GM21619 (cell line): ENCODE measurements at regions not wholly inside any gene's neighbourhood (a gene's known extent, or its start where the extent isn't known, plus 50 kb on each side); places are given as distances from the start of the nearest gene placed in this dataset.

ENCODE experiments used
- ATAC-seq: cut with Tn5 transposase; IDR thresholded peaks from one replicate; pipeline ENCODE4 v1.9.1; 2021; ENCODE audit not compliant: unreplicated experiment

DNA sequence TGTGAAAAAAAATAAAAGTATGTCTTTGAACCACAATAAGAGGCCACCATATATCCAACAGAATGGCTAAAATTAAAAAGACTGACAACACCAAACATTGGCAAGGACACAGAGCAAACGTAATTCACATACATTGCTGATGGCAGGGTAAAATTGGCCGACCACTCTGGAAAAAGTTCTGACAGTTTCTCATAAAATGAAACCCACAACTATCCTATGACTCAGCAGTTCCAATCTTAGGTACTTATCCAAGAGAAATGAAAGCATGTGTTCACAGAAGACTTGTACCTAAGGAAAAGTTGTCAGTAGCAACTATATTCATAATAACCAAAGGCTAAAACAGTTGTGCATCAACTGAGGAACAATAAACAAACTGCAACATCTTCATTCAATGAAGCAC lies 357.3 kb upstream of the XYLT1 start:
- ATAC-seq = no peak

DNA sequence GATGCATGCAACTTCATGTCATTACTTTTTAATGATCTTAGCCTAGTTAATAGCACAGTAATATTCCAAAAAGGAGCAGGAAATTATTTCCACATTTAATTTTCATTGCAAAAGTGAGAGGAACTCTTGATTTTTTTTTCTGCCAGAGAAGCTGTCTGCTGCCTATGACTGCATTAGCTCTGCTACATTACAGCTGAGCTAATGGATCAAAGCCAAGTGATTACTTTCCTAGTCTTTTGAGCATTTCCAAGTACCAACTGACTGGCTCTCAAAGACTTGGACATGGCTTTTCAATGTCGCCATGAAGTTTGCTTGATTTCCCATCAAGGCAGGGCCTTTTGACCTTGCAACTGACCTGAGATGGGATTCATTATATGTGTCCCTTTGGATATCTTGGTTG lies 356.6 kb upstream of the XYLT1 start:
- ATAC-seq = no peak

DNA sequence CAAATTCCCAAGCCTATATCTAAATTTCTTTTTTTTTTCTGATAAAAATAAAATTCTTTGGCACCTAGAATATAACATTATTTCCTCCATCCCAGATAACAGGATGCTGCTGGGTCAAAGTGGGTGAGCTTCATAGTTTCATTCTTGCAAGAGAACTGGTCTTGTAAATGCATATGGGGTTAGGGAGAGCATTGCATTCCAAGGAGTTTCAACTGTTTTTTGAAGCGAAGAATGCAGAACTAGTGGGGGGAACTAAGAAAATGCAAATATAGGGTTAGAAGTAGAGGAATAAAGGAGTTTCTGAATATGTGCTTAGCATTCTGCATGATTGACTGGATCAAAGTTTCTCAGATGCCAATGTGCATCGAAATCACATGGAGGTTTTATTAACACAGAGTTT lies 347.2 kb upstream of the XYLT1 start:
- no peak for ATAC-seq

DNA sequence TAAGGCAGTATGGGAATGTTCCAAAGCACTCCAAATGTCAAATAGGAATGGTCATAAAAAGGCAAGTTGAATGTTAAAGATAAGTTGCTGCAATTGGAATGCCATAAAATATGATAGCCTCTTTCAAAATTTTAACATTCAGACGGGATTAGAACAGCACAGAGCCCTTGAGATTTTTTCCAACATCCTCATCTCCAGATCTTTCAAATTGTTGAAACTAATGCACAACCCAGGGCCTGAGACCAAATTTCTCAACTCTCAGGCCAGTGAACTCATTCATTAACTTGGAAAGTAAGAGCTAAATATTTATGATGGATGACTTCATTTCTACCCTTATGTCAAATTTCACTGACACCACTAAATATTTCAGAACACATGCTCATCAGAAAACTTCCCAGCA lies 346.5 kb upstream of the XYLT1 start:
- ATAC-seq = no peak

DNA sequence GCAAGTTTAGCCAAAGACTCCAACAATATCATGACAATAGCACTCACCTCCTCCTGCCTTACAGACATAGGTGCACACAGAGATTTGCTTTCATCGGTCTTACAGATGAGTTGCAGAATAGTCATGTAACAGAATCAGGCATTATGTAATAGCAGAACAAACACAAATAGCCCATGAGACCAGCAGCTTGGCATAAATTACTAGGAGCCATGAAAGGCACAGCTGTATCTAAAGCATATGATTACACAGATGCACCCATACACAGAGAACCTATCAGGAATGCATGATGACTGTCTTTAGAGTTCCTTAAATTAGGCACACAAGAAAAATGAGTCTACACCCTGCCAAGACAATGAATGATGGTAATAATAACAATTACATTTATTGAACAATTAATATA lies 342.0 kb upstream of the XYLT1 start:
- ATAC-seq = no peak

DNA sequence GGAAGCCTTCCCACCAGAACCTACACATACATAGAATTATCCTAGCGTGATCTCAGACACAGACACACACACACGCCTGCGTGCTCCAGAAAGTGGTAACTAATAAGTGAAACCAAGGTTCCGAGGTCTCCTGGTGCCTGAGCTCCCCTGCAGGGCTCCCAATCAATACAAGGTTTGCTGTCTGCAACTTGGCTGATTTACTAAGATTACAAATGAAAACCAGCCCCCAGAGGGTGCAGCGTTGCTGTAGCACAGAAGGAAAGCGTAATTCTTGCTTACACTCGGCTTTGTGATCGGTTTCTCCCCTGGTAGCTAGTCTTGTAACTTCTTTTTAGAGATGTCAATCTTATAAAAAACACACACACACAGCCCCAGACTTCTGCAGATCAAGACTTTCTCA lies 334.1 kb upstream of the XYLT1 start:
- ATAC-seq = no peak

DNA sequence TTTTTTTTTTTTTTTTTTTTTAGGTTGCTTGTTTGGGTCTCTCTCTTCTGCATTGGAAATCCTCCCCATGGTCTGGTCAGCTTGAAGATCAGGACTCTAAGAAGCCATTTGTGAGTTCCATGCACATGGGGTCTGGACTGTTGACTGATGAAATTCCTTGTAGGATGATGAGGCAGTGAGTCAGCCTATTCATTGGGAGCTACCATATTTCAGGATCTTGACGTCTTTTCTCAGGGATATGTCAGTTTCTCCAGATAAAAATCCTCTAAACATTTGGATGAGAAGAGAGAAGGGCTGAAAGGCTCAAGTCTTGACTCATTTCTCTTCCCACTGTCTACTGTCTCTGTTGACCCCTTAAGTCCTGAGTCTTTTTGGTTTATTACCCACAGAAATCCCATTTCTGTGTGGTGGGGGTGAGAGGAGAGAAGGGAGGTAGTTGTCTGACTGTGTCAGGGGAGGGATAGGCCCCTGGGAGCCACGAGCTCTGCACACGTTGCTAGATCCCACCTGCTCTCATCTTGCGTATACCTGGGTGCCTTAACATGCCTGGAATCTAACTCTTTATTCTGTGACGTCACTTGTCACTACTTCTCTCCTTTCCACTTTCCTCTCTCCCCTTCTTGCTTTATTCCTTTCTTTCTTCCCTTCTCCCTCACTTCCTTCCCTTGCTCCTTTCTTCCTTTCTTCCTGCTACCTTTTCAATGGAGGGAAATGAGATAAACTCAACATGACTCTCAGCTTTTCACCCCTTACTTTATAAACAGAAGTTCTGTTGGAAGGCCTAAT lies 333.1 kb upstream of the XYLT1 start:
- no peak for ATAC-seq

DNA sequence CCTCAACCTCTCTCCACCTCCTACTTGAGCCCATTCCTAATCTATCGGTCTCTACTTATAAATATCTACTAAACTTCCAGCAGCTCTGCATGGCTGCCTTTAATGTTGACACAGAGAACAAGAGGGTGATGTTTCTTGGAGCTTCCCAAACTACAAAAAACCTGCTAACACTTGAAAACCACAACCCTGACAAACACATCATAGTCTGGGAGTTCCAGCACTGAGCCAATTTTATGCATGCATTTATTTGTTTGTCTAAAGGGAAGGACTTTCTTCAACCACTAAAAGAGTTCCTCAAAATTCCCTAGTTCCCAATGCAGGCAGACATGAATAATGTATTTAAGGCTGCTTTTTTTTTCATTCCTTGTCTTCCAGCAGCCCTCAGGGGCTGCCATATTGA lies 331.8 kb upstream of the XYLT1 start:
- no peak for ATAC-seq

DNA sequence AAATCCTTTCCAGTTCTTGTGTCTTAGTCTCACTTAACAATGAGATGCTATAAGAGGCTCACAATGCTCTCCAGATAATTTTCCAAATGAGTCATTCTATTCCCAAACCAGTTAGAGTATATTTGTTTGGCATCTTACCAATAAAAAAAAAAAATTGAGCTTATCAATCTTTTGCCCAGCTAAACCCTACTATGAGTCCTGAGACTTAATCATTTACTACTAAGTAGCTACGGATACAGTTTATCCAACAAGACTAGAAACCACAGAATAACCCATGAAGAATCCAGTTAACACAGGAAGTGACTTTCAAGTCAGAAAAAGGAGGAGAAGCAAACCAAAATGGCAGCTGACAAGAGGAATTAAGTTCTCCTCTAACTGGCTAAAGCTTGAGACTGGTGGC lies 330.3 kb upstream of the XYLT1 start:
- ATAC-seq = no peak

DNA sequence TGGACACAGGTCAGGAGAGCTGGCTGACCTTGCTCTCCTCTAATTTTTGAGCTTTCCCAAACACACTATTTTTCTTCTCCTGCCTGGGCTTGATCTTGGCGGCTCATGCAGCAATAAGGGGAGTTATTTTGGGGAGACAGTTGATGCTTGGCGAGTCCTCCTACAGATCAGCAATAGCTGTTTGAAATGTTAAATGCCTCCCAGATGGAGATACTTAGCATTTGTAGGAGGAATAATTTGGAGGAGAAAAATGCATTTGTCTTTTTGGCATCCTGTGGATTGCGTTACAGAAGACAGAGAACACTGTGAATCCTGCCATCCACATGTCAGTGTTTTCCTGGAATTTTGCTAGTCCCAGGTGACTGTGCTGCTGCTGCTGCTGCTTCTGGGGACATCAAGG lies 328.0 kb upstream of the XYLT1 start:
- no peak for ATAC-seq

DNA sequence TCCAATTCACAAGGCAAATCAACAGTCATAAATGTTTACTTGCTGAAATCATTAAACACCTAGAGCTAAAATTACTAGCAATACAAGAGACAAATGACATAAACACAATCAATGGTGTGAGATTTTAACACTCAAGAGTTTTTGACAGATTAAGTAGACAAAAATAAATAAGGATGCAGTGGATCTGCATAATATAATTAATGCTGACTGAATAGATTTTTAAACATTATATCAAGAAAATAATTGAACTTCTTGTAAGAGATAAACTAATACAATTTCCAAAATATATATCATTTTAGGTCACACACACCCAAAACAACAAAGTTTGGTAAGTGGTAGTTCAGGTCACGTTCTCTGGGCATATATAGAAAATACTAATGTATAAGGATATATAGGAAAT lies 322.6 kb upstream of the XYLT1 start:
- no peak for ATAC-seq

DNA sequence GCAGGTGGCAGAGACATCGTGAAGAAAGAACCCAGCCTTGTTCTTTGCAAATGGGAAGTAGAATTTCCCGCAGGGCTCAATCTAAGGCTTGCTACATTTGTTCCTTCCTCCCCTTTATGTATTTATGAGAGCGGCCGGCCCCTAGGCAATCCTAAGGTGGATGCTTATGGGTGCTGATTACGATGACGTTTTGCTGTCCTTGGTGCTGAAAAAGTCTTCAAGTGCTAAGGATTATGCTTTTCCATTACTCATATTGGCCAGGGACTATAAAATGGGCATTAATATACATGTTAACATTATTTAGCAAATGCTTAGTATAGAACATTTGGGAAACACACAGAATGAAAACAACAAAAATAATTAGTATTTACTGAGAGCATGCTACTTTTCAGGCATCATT lies 313.3 kb upstream of the XYLT1 start:
- no peak for ATAC-seq

DNA sequence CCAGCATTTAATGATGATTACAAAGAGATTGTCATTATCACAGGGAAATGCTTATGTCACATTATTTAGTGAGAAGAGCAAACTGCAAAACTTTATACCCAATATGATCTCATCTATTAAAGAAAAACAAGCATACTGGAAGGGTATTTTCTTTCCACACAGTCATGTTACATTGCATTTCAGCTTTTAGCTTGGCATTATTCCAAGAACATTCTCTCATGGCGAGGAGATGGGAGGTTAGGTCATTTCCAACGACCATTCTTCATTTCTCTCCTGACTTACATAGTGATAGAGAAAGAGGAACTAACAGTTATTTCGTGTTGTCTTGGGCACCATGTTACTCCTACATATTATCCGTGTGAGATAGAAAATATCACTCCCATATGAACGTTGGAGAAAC lies 309.4 kb upstream of the XYLT1 start:
- no peak for ATAC-seq

DNA sequence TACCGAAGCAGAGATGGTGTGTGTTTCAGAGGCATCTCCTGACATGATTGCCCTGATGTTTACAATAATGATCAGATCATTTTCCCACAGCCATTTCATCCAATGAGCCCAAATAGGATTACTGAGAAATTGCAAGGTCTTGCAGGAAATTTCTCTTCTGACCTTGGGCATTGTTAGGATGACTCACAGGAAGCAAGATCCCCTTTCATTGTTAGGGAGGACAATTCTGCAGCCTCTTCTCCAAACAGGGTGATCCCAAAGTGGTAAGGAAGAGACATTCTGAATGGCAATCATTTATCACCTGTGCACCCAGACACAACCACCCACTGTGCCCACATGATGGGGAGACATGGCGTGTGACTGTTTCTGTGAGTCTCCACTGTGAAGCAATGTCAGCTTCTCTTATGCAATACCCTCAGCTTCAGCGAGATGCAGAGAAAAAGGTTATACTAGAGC lies 306.7 kb upstream of the XYLT1 start:
- ATAC-seq = no peak

DNA sequence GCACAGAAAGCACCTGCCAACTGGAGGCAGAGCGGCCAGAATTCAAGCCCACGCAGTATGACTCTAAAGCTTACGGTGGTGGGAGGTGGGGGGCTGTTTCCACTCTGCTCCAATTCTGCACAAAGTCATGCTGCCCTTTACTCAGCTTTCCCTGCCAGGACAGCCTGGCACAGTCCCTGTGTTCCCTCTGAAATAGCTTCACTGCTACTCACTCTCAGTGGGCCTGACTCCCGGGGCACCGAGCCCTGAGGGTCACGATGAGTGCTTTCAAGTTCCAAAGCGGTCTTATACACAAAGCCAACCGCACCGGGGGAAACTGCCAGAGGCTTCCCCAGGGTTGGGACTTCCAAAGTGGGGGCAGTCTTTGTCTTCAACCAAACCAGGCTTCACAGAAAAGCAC lies 306.1 kb upstream of the XYLT1 start:
- no peak for ATAC-seq

DNA sequence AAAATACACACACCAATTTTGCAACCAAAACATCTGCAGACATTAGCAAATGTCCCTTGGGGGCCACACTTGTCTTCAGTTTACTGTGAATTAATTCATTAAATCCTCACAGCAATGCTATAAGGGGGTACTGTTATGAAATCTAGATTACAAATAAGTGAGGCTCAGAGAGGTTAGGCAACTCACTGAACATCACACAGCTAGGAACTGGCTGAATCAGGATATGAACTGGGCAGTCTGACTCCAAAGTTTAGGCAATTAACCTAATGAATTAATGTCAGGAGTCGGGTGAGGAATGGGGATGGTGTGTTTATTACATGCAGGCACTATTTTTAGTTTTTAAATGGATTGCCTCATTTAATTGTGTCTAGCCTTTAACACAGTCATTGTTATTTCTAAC lies 305.7 kb upstream of the XYLT1 start:
- no peak for ATAC-seq

DNA sequence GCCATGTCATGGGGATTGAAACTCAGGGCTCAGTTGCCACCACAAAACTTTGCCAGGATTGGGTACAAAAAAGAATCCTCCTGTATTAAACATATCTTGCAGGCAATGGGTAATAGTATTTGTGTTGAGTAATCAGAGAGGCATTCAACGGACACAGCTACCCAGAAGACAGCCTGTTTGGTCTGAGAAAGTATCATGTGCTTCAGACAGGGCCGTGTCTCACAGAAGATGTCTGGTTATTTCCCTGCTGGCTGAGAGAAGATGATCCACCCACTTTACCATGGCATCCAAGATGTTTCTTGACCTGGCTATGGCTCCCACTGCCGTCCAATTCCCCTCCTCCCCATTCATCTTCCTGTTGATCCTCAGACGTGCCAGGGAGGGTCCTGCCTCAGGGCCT lies 304.3 kb upstream of the XYLT1 start:
- no peak for ATAC-seq

DNA sequence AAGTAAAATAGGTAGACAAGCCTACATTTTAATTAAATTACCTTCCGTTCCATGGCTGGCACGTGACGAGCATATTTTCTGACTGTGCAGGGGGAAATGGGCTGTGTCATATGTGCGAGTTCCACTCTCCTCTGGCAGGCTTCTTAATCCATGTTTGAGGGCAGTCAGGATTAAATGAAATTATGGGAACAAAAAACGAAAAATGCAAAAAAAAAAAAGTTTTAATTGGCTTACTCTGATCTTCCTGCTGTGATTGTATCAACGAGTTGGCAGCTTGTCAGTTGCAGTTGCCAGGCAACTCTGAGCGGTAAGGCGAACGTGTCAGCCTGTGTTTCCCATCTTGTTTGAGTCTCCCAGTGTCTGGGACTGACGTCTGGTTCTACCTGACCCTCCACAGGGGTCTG lies 302.9 kb upstream of the XYLT1 start:
- ATAC-seq = no peak

DNA sequence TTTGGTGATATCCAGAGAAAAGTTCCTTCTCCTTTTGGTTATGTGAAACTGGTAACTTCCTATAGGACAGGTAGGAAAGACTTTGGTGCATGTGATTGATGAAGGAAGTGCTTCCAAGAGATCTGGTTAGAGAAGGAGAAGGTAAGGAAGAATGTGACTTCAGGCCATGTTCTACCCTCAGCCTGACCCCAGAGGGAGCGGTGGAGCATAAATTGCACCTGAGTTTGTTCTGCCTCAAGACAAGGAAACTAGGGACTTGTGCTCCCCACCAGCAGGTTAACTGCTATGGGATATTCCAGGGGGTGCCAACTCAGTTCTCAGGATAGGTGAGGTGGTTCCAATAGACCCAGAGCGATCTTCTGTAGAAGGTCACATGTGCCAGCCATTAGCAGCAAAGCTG lies 299.3 kb upstream of the XYLT1 start:
- ATAC-seq = no peak

DNA sequence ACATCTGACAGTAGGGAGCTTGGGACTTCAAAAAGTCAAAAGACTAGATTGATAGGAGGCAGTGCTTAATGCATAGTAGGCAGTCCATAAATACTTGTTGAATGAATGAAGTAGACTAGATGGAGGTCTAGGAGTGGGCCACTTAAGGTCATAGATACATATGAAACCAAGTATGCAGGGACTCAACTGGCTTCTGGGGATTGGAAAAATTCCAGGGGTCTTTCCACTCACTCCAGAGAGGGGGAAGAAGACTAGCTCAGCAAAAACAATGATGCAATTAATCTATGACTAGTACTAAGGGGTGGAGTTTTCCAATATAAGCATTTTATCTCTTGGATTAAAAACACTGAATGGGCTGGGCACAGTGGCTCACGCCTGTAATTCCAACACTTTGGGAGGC lies 298.3 kb upstream of the XYLT1 start:
- ATAC-seq = no peak

DNA sequence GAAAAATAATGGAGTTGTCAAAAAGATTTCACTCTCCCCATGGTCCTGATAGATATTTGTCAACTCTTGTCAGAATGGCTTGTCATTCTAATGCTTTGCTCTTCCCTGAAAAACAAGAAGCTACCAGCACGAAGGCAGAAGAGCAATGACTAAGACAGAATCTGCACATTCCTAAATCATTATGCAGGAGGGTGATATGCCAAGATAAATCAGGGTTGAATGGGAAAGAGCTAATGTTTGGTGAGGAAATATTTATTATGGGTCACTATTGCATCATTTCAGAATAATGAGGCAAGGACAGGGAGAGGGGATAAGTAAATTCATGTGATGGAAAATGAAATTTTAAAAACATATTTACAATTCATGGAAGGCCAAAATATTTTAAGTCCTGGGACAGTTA lies 297.5 kb upstream of the XYLT1 start:
- ATAC-seq = no peak

DNA sequence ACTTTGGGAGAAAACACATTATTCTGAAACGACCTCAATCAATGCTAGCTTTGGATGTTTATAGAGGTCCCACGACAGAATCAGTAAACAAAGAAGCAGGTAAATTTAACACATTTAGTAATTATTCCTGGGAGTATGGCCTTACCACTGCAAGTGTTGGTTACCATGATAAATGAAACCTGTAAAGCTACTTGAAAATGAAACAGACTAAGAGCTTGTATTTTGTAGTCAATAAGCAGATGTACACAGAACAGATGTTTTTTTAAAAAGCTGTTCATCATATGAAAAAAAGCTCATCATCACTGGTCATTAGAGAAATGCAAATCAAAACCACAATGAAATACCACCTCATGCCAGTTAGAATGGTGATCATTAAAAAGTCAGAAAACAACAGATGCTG lies 295.3 kb upstream of the XYLT1 start:
- no peak for ATAC-seq
